HCT116 (cell line): ENCODE measurements at regions not wholly inside any gene's neighbourhood (a gene's known extent, or its start where the extent isn't known, plus 50 kb on each side); places are given as distances from the start of the nearest gene placed in this dataset.

Experiments
- ATAC-seq: fragments of 200-7000 bp; cut with Tn5 transposase; 2 replicates; pipeline ENCODE4 v1.9.1; 2020; ENCODE audit warnings: mild to moderate bottlenecking, moderate library complexity
- BruUV-seq: library from RNA; stranded (reverse); fragments of 400-500 nt; replicated peaks from 2 replicates; lab custom pipeline; 2021; lab: Mats Ljungman, UMichigan
- CTCF ChIA-PET: fragments of 300-600 bp; sonication (Branson Sonifier 250); formaldehyde crosslinking; loops from one replicate; lab custom pipeline; 2021; ENCODE audit warnings: antibody characterized with exemption; lab: Charles Lee
- POLR2A ChIA-PET: fragments of 300-600, 350-600 bp; sonication (Branson Sonifier 250); formaldehyde crosslinking; loops from one replicate; lab custom pipeline; 2021; ENCODE audit warnings: antibody characterized with exemption; lab: Charles Lee
- RAD21 ChIA-PET, 2 experiments: fragments of 300-600 bp; sonication (Branson Sonifier 250); formaldehyde crosslinking; loops; one replicate each; lab custom pipeline; 2023; ENCODE audit warnings: low total read pairs in 2 of 2; ENCODE audit not compliant: uncharacterized antibody in 2 of 2, unreplicated experiment in 2 of 2, low non-redundant PET in 1 of 2; lab: Charles Lee
- DNase-seq: peaks from one replicate; pipeline ENCODE4 v3.0.0-alpha.2; 2010; ENCODE audit warnings: low read depth, low spot score
- H2AFZ ChIP-seq: fragments of 200-600 bp; shearing (Covaris generic), sonication (generic); 2 replicates; pipeline ENCODE4 v1.6.1; 2017; ENCODE audit warnings: low read depth, mixed run types, mixed read lengths, antibody characterized with exemption, low read length; ENCODE audit not compliant: poor library complexity, severe bottlenecking
- H3K27ac ChIP-seq: 2 replicates; pipeline ENCODE4 v1.5.1; 2012; ENCODE audit warnings: low read depth, low read length
- H3K27me3 ChIP-seq: fragments of 200-600 bp; sonication (generic); 2 replicates; pipeline ENCODE4 v1.6.1; 2016; ENCODE audit warnings: mixed run types, low read length, mixed read lengths; ENCODE audit not compliant: insufficient read depth
- H3K36me3 ChIP-seq, 2 experiments: fragments of 200-500 bp in 1 of 2; fragments of 200-600 bp in 1 of 2; sonication (Bioruptor generic) in 1 of 2; sonication (generic) in 1 of 2; 2 replicates each; pipeline versions ENCODE4 v1.5.1 to v1.6.1; 2014 to 2016; ENCODE audit warnings: low read length in 2 of 2, inconsistent platforms in 1 of 2, mixed read lengths in 1 of 2, mixed run types in 1 of 2; ENCODE audit not compliant: insufficient read depth in 2 of 2, control insufficient read depth in 1 of 2
- H3K4me1 ChIP-seq, 2 experiments: fragments of 200-600 bp in 1 of 2; sonication (generic) in 1 of 2; 2 replicates each; pipeline versions ENCODE4 v1.5.1 to v1.6.1; 2012 to 2017; ENCODE audit warnings: low read length in 2 of 2, inconsistent platforms in 1 of 2, mild to moderate bottlenecking in 1 of 2, mixed read lengths in 1 of 2, mixed run types in 1 of 2, moderate library complexity in 1 of 2; ENCODE audit not compliant: insufficient read depth in 2 of 2, control insufficient read depth in 1 of 2
- H3K4me2 ChIP-seq: fragments of 200-600 bp; sonication (generic); 2 replicates; pipeline ENCODE4 v1.6.1; 2017; ENCODE audit warnings: mixed run types, low read length, mixed read lengths
- H3K4me3 ChIP-seq, 2 experiments: fragments of 200-600 bp in 1 of 2; sonication (generic) in 1 of 2; replicated peaks in 1 of 2; 2 replicates each; pipeline ENCODE4 v1.5.1; 2011 to 2016; ENCODE audit warnings: low read length in 2 of 2, control low read depth in 1 of 2, low read depth in 1 of 2, mild to moderate bottlenecking in 1 of 2, mixed read lengths in 1 of 2, mixed run types in 1 of 2
- H3K79me2 ChIP-seq: fragments of 200-600 bp; sonication (generic); 2 replicates; pipeline ENCODE4 v1.6.1; 2017; ENCODE audit warnings: mild to moderate bottlenecking, mixed run types, low read length, moderate library complexity, mixed read lengths; ENCODE audit not compliant: insufficient read depth
- H3K9ac ChIP-seq: fragments of 200-600 bp; sonication (generic); 2 replicates; pipeline ENCODE4 v1.6.1; 2016; ENCODE audit warnings: low read length, mixed read lengths
- H3K9me2 ChIP-seq: fragments of 200-600 bp; sonication (generic), shearing (Covaris generic); 2 replicates; pipeline ENCODE4 v1.6.1; 2017; ENCODE audit warnings: mixed run types, mild to moderate bottlenecking, moderate library complexity; ENCODE audit not compliant: insufficient read depth
- H3K9me3 ChIP-seq, 2 experiments: fragments of 200-500 bp in 1 of 2; fragments of 200-600 bp in 1 of 2; sonication (Bioruptor generic) in 1 of 2; sonication (generic) in 1 of 2; 2 replicates each; pipeline ENCODE4 v1.6.1; 2014 to 2017; ENCODE audit warnings: low read length in 2 of 2, mixed read lengths in 2 of 2, inconsistent platforms in 1 of 2, low read depth in 1 of 2, mild to moderate bottlenecking in 1 of 2, mixed run types in 1 of 2, moderate library complexity in 1 of 2; ENCODE audit not compliant: control insufficient read depth in 1 of 2, insufficient read depth in 1 of 2
- H4K20me1 ChIP-seq: fragments of 200-600 bp; sonication (generic), shearing (Covaris generic); 2 replicates; pipeline ENCODE4 v1.6.1; 2017; ENCODE audit warnings: mixed run types, mild to moderate bottlenecking, moderate library complexity; ENCODE audit not compliant: insufficient read depth
- CBX3 ChIP-seq: IDR thresholded peaks from 2 replicates; pipeline ENCODE4 v1.6.1; 2012; ENCODE audit warnings: low read depth
- EZH2 ChIP-seq: fragments of 200-600 bp; sonication (generic); IDR thresholded peaks from 2 replicates; pipeline ENCODE4 v1.6.1; 2017; ENCODE audit warnings: antibody characterized with exemption, mixed run types
- JUND ChIP-seq: IDR thresholded peaks from 2 replicates; pipeline ENCODE4 v1.6.1; 2012
- POLR2A ChIP-seq: IDR thresholded peaks from 2 replicates; pipeline ENCODE4 v1.7.0; 2011; ENCODE audit warnings: borderline replicate concordance; ENCODE audit not compliant: insufficient read depth, insufficient read length; ENCODE audit errors: extremely low read depth
- RAD21 ChIP-seq: IDR thresholded peaks from 2 replicates; pipeline ENCODE4 v1.6.1; 2012; ENCODE audit warnings: low read depth, mild to moderate bottlenecking
- SP1 ChIP-seq: IDR thresholded peaks from 2 replicates; pipeline ENCODE4 v1.6.1; 2012; ENCODE audit warnings: low read depth
- SRF ChIP-seq: IDR thresholded peaks from 2 replicates; pipeline ENCODE4 v1.6.1; 2012; ENCODE audit warnings: low read depth
- TCF7L2 ChIP-seq: IDR thresholded peaks from 2 replicates; pipeline ENCODE4 v1.7.0; 2011; ENCODE audit warnings: borderline replicate concordance, inconsistent platforms; ENCODE audit not compliant: insufficient read depth, insufficient read length; ENCODE audit errors: extremely low read depth
- YY1 ChIP-seq: IDR thresholded peaks from 2 replicates; pipeline ENCODE4 v1.6.1; 2011; ENCODE audit warnings: low read length, low read depth, moderate library complexity, mild to moderate bottlenecking; ENCODE audit not compliant: insufficient replicate concordance; ENCODE audit errors: extremely low read depth
- ZBTB33 ChIP-seq: IDR thresholded peaks from 2 replicates; pipeline ENCODE4 v1.6.1; 2011; ENCODE audit warnings: mild to moderate bottlenecking, low read length, moderate library complexity; ENCODE audit not compliant: insufficient replicate concordance; ENCODE audit errors: extremely low read depth
- ZFX ChIP-seq: fragments of 450-650 bp; IDR thresholded peaks from 2 replicates; pipeline ENCODE4 v1.6.1; 2017
- ZNF274 ChIP-seq: fragments of 200-500 bp; sonication (Bioruptor generic); IDR thresholded peaks from 2 replicates; pipeline ENCODE4 v1.6.1; 2014; ENCODE audit warnings: mild to moderate bottlenecking, low read depth, low read length, inconsistent platforms
- intact Hi-C: fragments of 100-400 bp; cut with micrococcal nuclease; formaldehyde crosslinking; loops from 2 replicates; pipeline ENCODE4 v1.10.0; 2022

GRCh38 chr1:88571506-88571905, 112.6 kb upstream of the PKN2 start:
- CTCF ChIA-PET: no interaction called here
- no peaks in the 10 kb centered on the region for H3K9me2 ChIP-seq
- H3K27ac ChIP-seq: no peak overlapping the region
- no peaks in the 10 kb centered on the region for H3K27me3 ChIP-seq
- H3K36me3 ChIP-seq: no peaks in the 10 kb centered on the region
- intact Hi-C loops: no loop called here
- H3K79me2 ChIP-seq: no peaks in the 10 kb centered on the region
- H3K4me3 ChIP-seq: no peak overlapping the region
- no peak overlapping the region for H2AFZ ChIP-seq
- H4K20me1 ChIP-seq: no peaks in the 10 kb centered on the region
- H3K9me3 ChIP-seq: no peaks in the 10 kb centered on the region
- DNase-seq (no peak), ATAC-seq (no peak)
- no TSS peak for BruUV-seq
- H3K9ac ChIP-seq: no peak overlapping the region
- H3K4me1 ChIP-seq: no peaks in the 10 kb centered on the region
- TF ChIP-seq YY1 (no peak), CBX3 (no peak), SRF (no peak), SP1 (no peak), ZBTB33 (no peak), POLR2A (no peak), TCF7L2 (no peak), RAD21 (no peak), JUND (no peak), ZNF274 (no peak), ZFX (no peak), EZH2 (no peak)
- TF ChIP-seq, all 23 proteins: peak for 0
- RAD21 ChIA-PET: no interaction called here
- H3K4me2 ChIP-seq: no peak overlapping the region
- POLR2A ChIA-PET: no interaction called here
